Neural progenitor cell (in vitro differentiated cells): ENCODE measurements at regions not wholly inside any gene's neighbourhood (a gene's known extent, or its start where the extent isn't known, plus 50 kb on each side); places are given as distances from the start of the nearest gene placed in this dataset.

Experiments used
- DNase-seq: peaks from one replicate; pipeline ENCODE4 v3.0.0-alpha.2; 2016; ENCODE audit warnings: low spot score
- H2AFZ ChIP-seq: fragments of 200-600 bp; sonication (generic); replicated peaks from 2 replicates; pipeline ENCODE4 v1.6.1; 2016; ENCODE audit warnings: antibody characterized with exemption
- H3F3A ChIP-seq: fragments of 200-600 bp; sonication (generic); 2 replicates; pipeline ENCODE4 v1.6.1; 2016; ENCODE audit warnings: antibody characterized with exemption, low read depth
- H3K27ac ChIP-seq: fragments of 200-600 bp; sonication (generic); 2 replicates; pipeline ENCODE4 v1.5.1; 2016; ENCODE audit warnings: mild to moderate bottlenecking
- H3K27me3 ChIP-seq: fragments of 200-600 bp; sonication (generic); 2 replicates; pipeline ENCODE4 v1.6.1; 2016; ENCODE audit warnings: mild to moderate bottlenecking, moderate library complexity
- H3K36me3 ChIP-seq: fragments of 200-600 bp; sonication (generic); 2 replicates; pipeline ENCODE4 v1.5.1; 2016
- H3K4me1 ChIP-seq: fragments of 200-600 bp; sonication (generic); 2 replicates; pipeline ENCODE4 v1.6.1; 2016; ENCODE audit warnings: mixed run types
- H3K4me2 ChIP-seq: fragments of 200-600 bp; sonication (generic); 2 replicates; pipeline ENCODE4 v1.6.1; 2016
- H3K4me3 ChIP-seq: fragments of 200-600 bp; sonication (generic); 2 replicates; pipeline ENCODE4 v1.5.1; 2016
- H3K79me2 ChIP-seq: fragments of 200-600 bp; sonication (generic); 2 replicates; pipeline ENCODE4 v1.6.1; 2016; ENCODE audit warnings: low read depth
- H3K9ac ChIP-seq: fragments of 200-600 bp; sonication (generic); 2 replicates; pipeline ENCODE4 v1.6.1; 2016
- H3K9me3 ChIP-seq: fragments of 200-600 bp; sonication (generic); 2 replicates; pipeline ENCODE4 v1.5.1; 2016; ENCODE audit warnings: low read depth
- H4K20me1 ChIP-seq: fragments of 200-600 bp; sonication (generic); 2 replicates; pipeline ENCODE4 v1.6.1; 2016; ENCODE audit warnings: low read depth
- H3K27ac Mint-ChIP-seq: 3 replicates; pipeline ENCODE4 v1.8.0; 2021; ENCODE audit warnings: mixed read lengths
- H3K27me3 Mint-ChIP-seq: 2 replicates; pipeline ENCODE4 v1.8.0; 2022; ENCODE audit warnings: low read depth, mild to moderate bottlenecking, inconsistent platforms, moderate library complexity, mixed read lengths; ENCODE audit not compliant: insufficient read depth
- H3K36me3 Mint-ChIP-seq: 3 replicates; pipeline ENCODE4 v1.8.0; 2021; ENCODE audit warnings: mixed read lengths
- H3K4me1 Mint-ChIP-seq: 3 replicates; pipeline ENCODE4 v1.8.0; 2021; ENCODE audit warnings: mixed read lengths
- H3K4me3 Mint-ChIP-seq: 3 replicates; pipeline ENCODE4 v1.8.0; 2021; ENCODE audit warnings: mild to moderate bottlenecking, moderate library complexity, mixed read lengths
- H3K9me3 Mint-ChIP-seq: 3 replicates; pipeline ENCODE4 v1.8.0; 2020; ENCODE audit warnings: mixed read lengths
- CTCF ChIP-seq: fragments of 200-600 bp; sonication (generic); IDR thresholded peaks from 2 replicates; pipeline ENCODE4 v1.5.1; 2017; ENCODE audit warnings: antibody characterized with exemption, mild to moderate bottlenecking
- EZH2 ChIP-seq: fragments of 200-600 bp; sonication (generic); IDR thresholded peaks from 2 replicates; pipeline ENCODE4 v1.6.1; 2017; ENCODE audit warnings: antibody characterized with exemption, mild to moderate bottlenecking, moderate library complexity
- EZH2phosphoT487 ChIP-seq: fragments of 200-600 bp; sonication (generic); IDR thresholded peaks from 2 replicates; pipeline ENCODE4 v1.6.1; 2017; ENCODE audit warnings: antibody characterized with exemption

- Mint-ChIP-seq H3K4me3 (no peak overlapping the region), H3K27ac (no peak overlapping the region), H3K36me3 (no peaks in the 10 kb centered on the region), H3K4me1 (no peaks in the 10 kb centered on the region), H3K27me3 (no peaks in the 10 kb centered on the region), H3K9me3 (no peaks in the 10 kb centered on the region)
- Histone ChIP-seq H3K4me2 (no peak overlapping the region), H3K79me2 (no peaks in the 10 kb centered on the region), H3F3A (no peaks in the 10 kb centered on the region), H2AFZ (no peak overlapping the region), H3K27ac (no peak overlapping the region), H3K4me1 (no peaks in the 10 kb centered on the region), H3K9me3 (no peaks in the 10 kb centered on the region), H3K36me3 (no peaks in the 10 kb centered on the region), H3K4me3 (no peak overlapping the region), H3K9ac (no peak overlapping the region), H3K27me3 (no peaks in the 10 kb centered on the region), H4K20me1 (no peaks in the 10 kb centered on the region)
- no peak for TF ChIP-seq CTCF
- no peak for TF ChIP-seq EZH2phosphoT487
- no peak for TF ChIP-seq EZH2
- no peak for DNase-seq
These were observed 147.1 kb upstream of the USP9Y start for GRCh38 chrY:12553909-12554308.

GRCh38 chrY:12555005-12555404 is 146.0 kb upstream of the USP9Y start:
- no peak for DNase-seq
- TF ChIP-seq CTCF (no peak), EZH2 (no peak), EZH2phosphoT487 (no peak)
- no peaks in the 10 kb centered on the region for H4K20me1 ChIP-seq
- no peaks in the 10 kb centered on the region for H3K9me3 ChIP-seq
- Mint-ChIP-seq H3K27ac (no peak overlapping the region), H3K36me3 (no peaks in the 10 kb centered on the region), H3K4me3 (no peak overlapping the region), H3K9me3 (no peaks in the 10 kb centered on the region), H3K4me1 (no peaks in the 10 kb centered on the region), H3K27me3 (no peaks in the 10 kb centered on the region)
- no peaks in the 10 kb centered on the region for H3K4me1 ChIP-seq
- H3F3A ChIP-seq, result no peaks in the 10 kb centered on the region
- H3K4me2 ChIP-seq, result no peak overlapping the region
- no peak overlapping the region for H3K27ac ChIP-seq
- no peak overlapping the region for H3K9ac ChIP-seq
- no peak overlapping the region for H2AFZ ChIP-seq
- H3K27me3 ChIP-seq, result no peaks in the 10 kb centered on the region
- no peaks in the 10 kb centered on the region for H3K36me3 ChIP-seq
- H3K79me2 ChIP-seq, result no peaks in the 10 kb centered on the region
- H3K4me3 ChIP-seq, result no peak overlapping the region

- no peaks in the 10 kb centered on the region for H3K36me3 ChIP-seq
- Mint-ChIP-seq H3K4me1 (no peaks in the 10 kb centered on the region), H3K27me3 (no peaks in the 10 kb centered on the region), H3K27ac (no peak overlapping the region), H3K36me3 (no peaks in the 10 kb centered on the region), H3K4me3 (no peak overlapping the region), H3K9me3 (no peaks in the 10 kb centered on the region)
- no peak overlapping the region for H3K27ac ChIP-seq
- DNase-seq, result no peak
- no peak overlapping the region for H2AFZ ChIP-seq
- H3K9ac ChIP-seq, result no peak overlapping the region
- H4K20me1 ChIP-seq, result no peaks in the 10 kb centered on the region
- H3K4me1 ChIP-seq, result no peaks in the 10 kb centered on the region
- no peaks in the 10 kb centered on the region for H3K9me3 ChIP-seq
- H3K4me2 ChIP-seq, result no peak overlapping the region
- H3K27me3 ChIP-seq, result no peaks in the 10 kb centered on the region
- H3K4me3 ChIP-seq, result no peak overlapping the region
- TF ChIP-seq EZH2 (no peak), EZH2phosphoT487 (no peak), CTCF (no peak)
- no peaks in the 10 kb centered on the region for H3F3A ChIP-seq
- no peaks in the 10 kb centered on the region for H3K79me2 ChIP-seq
These were observed 142.0 kb upstream of the USP9Y start for GRCh38 chrY:12559007-12559406.

GRCh38 chrY:12576278-12576677 is 124.8 kb upstream of the USP9Y start:
- Histone ChIP-seq H3K4me2 (no peak overlapping the region), H3K79me2 (no peaks in the 10 kb centered on the region), H3K4me1 (no peaks in the 10 kb centered on the region), H3K36me3 (no peaks in the 10 kb centered on the region), H4K20me1 (no peaks in the 10 kb centered on the region), H3K4me3 (no peak overlapping the region), H3F3A (no peaks in the 10 kb centered on the region), H2AFZ (no peak overlapping the region), H3K9me3 (no peaks in the 10 kb centered on the region), H3K27me3 (no peaks in the 10 kb centered on the region), H3K9ac (no peak overlapping the region), H3K27ac (no peak overlapping the region)
- Mint-ChIP-seq H3K27ac (no peak overlapping the region), H3K4me1 (no peaks in the 10 kb centered on the region), H3K36me3 (no peaks in the 10 kb centered on the region), H3K4me3 (no peak overlapping the region), H3K27me3 (no peaks in the 10 kb centered on the region), H3K9me3 (no peaks in the 10 kb centered on the region)
- DNase-seq, result no peak
- TF ChIP-seq EZH2, result no peak
- TF ChIP-seq EZH2phosphoT487, result no peak
- no peak for TF ChIP-seq CTCF
